Lower lobe of right lung (tissue), 2 donors: ENCODE measurements at regions not wholly inside any gene's neighbourhood (a gene's known extent, or its start where the extent isn't known, plus 50 kb on each side); places are given as distances from the start of the nearest gene placed in this dataset.

Experiments used
- ATAC-seq, 2 donors: fragments of 200-7000 bp; cut with Tn5 transposase; one replicate each; pipeline ENCODE4 v1.9.1; 2020 to 2022; ENCODE audit warnings: mild to moderate bottlenecking in 2 of 2, moderate library complexity in 2 of 2
- DNase-seq: peaks from one replicate; pipeline ENCODE4 v3.0.0-alpha.2; 2020
- H3K27ac ChIP-seq: fragments of 200-600 bp; one replicate; pipeline ENCODE4 v1.8.0; 2022
- H3K27me3 ChIP-seq: fragments of 200-600 bp; one replicate; pipeline ENCODE4 v1.8.0; 2022; ENCODE audit warnings: low read depth
- H3K36me3 ChIP-seq: fragments of 200-600 bp; one replicate; pipeline ENCODE4 v1.8.0; 2022; ENCODE audit warnings: mild to moderate bottlenecking
- H3K4me1 ChIP-seq: fragments of 200-600 bp; one replicate; pipeline ENCODE4 v1.8.0; 2022
- H3K4me3 ChIP-seq: fragments of 200-600 bp; one replicate; pipeline ENCODE4 v1.8.0; 2022; ENCODE audit warnings: mild to moderate bottlenecking
- H3K9me3 ChIP-seq: fragments of 200-600 bp; one replicate; pipeline ENCODE4 v1.8.0; 2022
- intact Hi-C: fragments of 100-400 bp; cut with DNase I; formaldehyde crosslinking; loops from one replicate; pipeline ENCODE4 v1.11.0; 2022
- TF ChIP-seq, protein P1 (sequence below): fragments of 200-600 bp; IDR thresholded peaks from one replicate; pipeline ENCODE4 v1.8.0; 2022; ENCODE audit warnings: antibody characterized with exemption, mild to moderate bottlenecking
- donor health status: DM: no; HTN: yes; CAD: no; lungs with severe emphysema.

DNA sequence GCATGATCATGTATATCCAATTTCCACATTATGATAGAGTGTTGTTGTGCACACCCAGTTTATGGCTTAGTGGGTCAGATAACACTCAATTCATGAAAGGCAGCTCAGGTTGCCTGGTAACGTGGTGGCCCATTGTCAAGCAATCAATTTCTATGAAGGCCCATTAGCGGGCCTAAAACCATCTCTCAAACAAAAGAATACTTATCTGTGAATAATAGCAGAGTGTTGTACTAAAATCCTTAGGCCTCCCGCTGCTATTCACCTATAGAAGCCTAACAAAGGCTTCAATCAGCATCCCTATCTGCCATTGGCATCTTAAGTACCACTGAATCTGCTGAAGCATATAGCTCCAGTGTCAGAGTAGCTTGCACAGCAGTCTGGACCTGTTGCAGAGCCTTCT lies 849.6 kb upstream of the POU3F4 start:
- no peak overlapping the region for H3K4me3 ChIP-seq
- no peaks in the 10 kb centered on the region for H3K4me1 ChIP-seq
- intact Hi-C loops: no loop called here
- no peaks in the 10 kb centered on the region for H3K27me3 ChIP-seq
- H3K36me3 ChIP-seq: no peaks in the 10 kb centered on the region
- H3K27ac ChIP-seq: no peak overlapping the region
- TF ChIP-seq, protein P1, sequence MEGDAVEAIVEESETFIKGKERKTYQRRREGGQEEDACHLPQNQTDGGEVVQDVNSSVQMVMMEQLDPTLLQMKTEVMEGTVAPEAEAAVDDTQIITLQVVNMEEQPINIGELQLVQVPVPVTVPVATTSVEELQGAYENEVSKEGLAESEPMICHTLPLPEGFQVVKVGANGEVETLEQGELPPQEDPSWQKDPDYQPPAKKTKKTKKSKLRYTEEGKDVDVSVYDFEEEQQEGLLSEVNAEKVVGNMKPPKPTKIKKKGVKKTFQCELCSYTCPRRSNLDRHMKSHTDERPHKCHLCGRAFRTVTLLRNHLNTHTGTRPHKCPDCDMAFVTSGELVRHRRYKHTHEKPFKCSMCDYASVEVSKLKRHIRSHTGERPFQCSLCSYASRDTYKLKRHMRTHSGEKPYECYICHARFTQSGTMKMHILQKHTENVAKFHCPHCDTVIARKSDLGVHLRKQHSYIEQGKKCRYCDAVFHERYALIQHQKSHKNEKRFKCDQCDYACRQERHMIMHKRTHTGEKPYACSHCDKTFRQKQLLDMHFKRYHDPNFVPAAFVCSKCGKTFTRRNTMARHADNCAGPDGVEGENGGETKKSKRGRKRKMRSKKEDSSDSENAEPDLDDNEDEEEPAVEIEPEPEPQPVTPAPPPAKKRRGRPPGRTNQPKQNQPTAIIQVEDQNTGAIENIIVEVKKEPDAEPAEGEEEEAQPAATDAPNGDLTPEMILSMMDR: no peak
- ATAC-seq: no peak
- DNase-seq: no peak
- H3K9me3 ChIP-seq: no peaks in the 10 kb centered on the region

DNA sequence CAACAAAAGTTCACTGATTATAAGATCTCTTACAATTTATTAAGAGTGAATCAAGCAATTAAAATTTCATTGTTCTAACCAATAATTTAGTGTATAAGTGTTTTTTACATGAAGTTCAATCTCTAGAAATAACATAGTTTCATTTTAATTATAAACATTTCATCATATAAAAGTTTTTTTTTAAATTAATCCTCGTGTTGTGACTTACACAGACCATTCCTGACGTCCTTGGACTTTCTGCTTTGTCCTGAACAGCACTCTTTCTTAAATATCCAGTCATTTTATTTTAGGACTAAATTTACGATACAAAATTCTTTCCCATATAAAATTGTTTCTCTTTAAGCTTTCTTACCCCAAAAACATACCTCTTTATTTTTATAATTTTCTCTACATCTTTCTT lies 841.7 kb upstream of the POU3F4 start:
- no peak for DNase-seq
- Histone ChIP-seq H3K4me3 (no peak overlapping the region), H3K36me3 (no peaks in the 10 kb centered on the region), H3K9me3 (no peaks in the 10 kb centered on the region), H3K27me3 (no peaks in the 10 kb centered on the region), H3K4me1 (no peaks in the 10 kb centered on the region), H3K27ac (no peak overlapping the region)
- ATAC-seq: no peak
- intact Hi-C loops: no loop called here
- TF ChIP-seq, protein P1: no peak

- H3K27ac ChIP-seq: no peak overlapping the region
- DNase-seq: no peak
- no peaks in the 10 kb centered on the region for H3K4me1 ChIP-seq
- intact Hi-C loops: no loop called here
- no peaks in the 10 kb centered on the region for H3K27me3 ChIP-seq
- no peaks in the 10 kb centered on the region for H3K36me3 ChIP-seq
- H3K4me3 ChIP-seq: no peak overlapping the region
- TF ChIP-seq, protein P1: no peak
- ATAC-seq: no peak
- no peaks in the 10 kb centered on the region for H3K9me3 ChIP-seq
Measured at GRCh38 chrX:82675104-82675503, 833.0 kb upstream of the POU3F4 start.

GRCh38 chrX:82676386-82676785 lies 831.7 kb upstream of the POU3F4 start:
- no peak for DNase-seq
- no peaks in the 10 kb centered on the region for H3K36me3 ChIP-seq
- H3K9me3 ChIP-seq: no peaks in the 10 kb centered on the region
- no peak for ATAC-seq
- intact Hi-C loops: no loop called here
- H3K27me3 ChIP-seq: no peaks in the 10 kb centered on the region
- no peaks in the 10 kb centered on the region for H3K4me1 ChIP-seq
- TF ChIP-seq, protein P1: no peak
- no peak overlapping the region for H3K27ac ChIP-seq
- H3K4me3 ChIP-seq: no peak overlapping the region

DNA sequence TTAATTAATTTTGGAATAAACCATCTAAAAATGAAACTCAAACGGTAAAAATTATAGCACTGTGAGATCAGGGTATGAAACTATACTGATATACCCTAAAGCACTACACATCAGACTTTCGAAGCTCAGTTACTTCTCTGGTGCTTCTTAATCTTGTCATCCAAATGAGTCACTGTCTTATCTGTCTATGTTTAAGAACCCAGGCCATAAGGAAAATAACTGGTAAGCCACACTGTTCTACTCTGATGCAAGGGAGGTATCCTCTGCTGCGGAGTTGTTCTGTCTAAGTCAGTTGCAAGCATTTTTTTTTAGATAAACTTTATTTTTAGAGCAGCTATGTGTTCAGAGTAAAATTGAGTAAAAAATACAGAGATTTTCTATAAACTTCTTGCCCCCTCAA lies 830.8 kb upstream of the POU3F4 start:
- Histone ChIP-seq H3K27me3 (no peaks in the 10 kb centered on the region), H3K4me3 (no peak overlapping the region), H3K9me3 (no peaks in the 10 kb centered on the region), H3K36me3 (no peaks in the 10 kb centered on the region), H3K4me1 (no peaks in the 10 kb centered on the region), H3K27ac (no peak overlapping the region)
- DNase-seq (no peak), ATAC-seq (no peak)
- TF ChIP-seq, protein P1: no peak
- intact Hi-C loops: no loop called here

DNA sequence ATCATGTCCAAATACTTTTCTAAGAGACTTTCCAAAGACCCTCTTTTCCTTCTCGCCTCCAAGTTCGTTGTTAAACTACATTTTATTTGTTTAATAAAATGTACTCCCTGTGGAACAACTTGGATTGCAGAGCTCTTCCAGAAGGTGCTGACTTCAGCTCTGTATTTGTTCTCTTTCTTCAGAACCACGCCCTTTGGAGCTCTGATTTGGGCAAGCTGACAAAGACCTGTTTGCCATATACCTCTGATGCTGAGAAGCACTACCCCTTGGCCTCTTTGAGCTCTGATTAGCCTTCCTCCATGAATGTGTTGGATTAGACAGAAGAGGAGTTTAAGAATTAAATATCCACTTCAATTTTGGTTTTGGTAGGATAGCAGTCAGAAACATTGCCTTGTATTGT lies 815.1 kb upstream of the POU3F4 start:
- intact Hi-C loops: no loop called here
- no peak for DNase-seq
- Histone ChIP-seq H3K4me3 (no peak overlapping the region), H3K36me3 (no peaks in the 10 kb centered on the region), H3K4me1 (no peaks in the 10 kb centered on the region), H3K9me3 (no peaks in the 10 kb centered on the region), H3K27me3 (no peaks in the 10 kb centered on the region), H3K27ac (no peak overlapping the region)
- peak in 1 of 2 donors; percentile 51 for ATAC-seq
- TF ChIP-seq, protein P1: no peak
